Epithelial cell of prostate (primary cell): ENCODE measurements at regions not wholly inside any gene's neighbourhood (a gene's known extent, or its start where the extent isn't known, plus 50 kb on each side); places are given as distances from the start of the nearest gene placed in this dataset.

ENCODE experiments used
- DNase-seq: peaks from one replicate; pipeline ENCODE4 v3.0.0-alpha.2; 2011; ENCODE audit warnings: low read depth, low spot score
- H3K27ac ChIP-seq: fragments of 450-650 bp; 2 replicates; pipeline ENCODE4 v1.5.1; 2017; ENCODE audit warnings: mild to moderate bottlenecking

DNA sequence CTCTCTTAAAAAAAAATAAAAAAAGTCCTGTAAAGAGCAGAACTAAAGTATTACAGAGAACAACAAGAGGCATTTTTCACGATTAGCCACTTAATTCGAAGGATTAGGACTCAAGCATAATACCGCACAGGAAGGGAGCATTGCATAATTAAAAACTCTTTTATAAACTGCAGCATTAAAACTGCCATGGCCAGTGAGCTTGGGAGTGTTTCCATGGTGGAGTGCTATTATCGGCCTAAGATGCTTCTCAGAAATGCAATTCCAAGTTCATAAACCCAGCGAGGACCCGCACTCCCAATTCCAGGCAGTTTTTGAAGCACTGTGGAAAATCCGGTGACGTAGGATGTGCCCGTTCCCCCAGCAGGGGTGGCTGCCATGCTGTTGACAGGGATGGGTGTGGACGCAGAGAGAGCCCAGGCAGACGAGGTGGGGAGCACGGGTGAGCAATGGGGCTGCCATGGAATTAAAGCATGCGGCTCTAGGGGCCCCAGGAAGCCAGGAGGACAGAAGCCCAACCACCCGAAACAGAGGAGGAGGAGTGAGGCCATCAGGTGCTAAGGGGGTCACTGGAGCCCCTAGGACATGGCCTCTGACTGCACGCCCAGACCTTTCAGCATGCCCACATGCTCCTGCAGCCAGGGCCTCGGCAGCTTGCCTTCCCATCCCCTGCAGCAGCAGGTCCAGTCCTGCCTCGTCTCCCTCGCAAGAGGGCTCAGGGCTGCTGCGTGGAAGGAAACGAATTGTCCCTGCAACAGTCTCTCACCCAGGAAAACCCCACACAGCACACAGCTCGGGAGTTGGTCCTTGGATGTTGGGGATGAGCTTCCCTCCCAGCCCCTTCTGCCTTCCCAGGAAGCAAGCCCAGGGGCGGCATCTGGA lies 233.4 kb downstream of the NDUFA10 start:
- no peak overlapping the region for H3K27ac ChIP-seq
- no peak for DNase-seq

DNA sequence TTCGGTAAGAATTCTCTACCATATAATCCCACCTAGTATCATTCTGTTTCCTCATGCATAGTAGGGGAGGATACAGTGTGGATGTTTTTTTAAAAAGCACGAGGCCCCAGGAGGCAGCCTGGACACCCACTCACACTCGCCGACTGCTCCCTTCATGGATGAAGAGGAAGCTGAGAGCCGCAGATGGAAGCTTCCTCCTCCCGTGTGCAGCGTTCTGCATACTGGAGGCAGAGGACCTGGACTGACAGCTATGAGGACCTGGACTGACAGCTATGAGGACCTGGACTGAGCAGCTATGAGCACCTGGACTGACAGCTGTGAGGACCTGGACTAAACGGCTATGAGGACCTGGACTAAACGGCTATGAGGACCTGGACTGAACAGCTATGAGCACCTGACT lies 234.4 kb downstream of the NDUFA10 start:
- DNase-seq = no peak
- H3K27ac ChIP-seq = no peak overlapping the region

DNA sequence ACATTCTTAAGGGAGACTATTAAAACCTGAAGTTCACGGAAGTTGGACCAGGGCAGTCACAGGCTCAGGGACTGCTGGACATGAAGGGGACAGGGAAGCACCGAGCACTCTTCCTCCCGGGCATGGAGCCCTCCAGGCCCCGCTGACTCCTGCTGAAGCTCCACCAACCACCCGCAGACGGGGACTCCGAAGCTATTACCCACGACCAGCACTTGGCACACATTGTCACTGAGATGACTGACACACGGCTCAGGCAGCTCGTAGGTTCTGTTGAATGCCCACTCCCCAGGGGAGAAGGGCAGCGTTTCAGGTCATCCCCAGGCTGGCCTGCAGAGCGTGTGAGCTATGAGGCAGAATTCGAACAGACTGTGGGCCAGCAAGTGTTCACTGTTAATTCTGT lies 234.8 kb downstream of the NDUFA10 start:
- no peak overlapping the region for H3K27ac ChIP-seq
- no peak for DNase-seq

DNA sequence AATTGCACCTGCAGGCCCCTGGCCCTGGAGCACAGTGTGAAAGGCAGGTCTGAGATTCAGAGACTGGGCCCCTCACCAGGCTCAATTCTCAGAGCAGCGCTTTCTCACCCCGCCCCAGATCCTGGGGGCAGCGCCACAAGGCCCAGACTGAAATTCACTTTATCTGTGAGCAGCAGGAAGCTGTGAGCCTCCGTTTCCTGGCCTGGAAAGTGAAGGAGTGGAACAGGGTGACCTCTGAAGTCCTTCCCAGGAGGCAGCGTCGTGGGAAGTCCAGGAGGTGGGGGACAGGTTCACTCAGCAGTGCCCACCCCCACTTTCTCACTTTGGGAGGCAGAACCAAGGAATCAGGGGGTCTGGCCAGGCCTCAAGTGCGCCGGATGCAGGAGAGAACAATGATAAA lies 235.4 kb downstream of the NDUFA10 start:
- no peak for DNase-seq
- no peak overlapping the region for H3K27ac ChIP-seq

DNA sequence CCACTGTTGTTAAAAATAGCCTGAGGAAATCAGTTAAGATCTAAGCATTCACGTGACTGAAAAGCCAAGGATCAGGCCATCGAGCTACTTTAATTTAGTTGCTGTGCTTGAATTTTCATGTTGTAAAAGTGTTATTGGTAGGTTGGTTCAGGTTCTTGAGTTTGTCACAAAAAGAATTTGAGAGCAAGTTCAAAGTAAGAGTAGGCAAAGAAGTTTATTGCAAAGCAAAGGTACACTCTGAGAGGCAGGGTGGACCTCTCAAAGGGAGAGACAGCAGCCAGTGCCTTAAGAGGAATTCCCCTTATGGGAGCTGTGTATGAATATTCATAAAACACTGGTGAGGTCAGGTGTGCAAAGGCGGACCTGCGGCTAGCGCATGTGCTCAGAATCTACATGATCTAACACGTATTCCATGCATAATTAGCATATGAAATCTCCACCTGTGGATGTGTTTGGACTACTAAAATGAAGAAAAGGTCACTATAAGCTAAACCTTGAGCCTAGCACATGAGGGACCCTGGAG lies 236.5 kb downstream of the NDUFA10 start:
- no peak overlapping the region for H3K27ac ChIP-seq
- no peak for DNase-seq

DNA sequence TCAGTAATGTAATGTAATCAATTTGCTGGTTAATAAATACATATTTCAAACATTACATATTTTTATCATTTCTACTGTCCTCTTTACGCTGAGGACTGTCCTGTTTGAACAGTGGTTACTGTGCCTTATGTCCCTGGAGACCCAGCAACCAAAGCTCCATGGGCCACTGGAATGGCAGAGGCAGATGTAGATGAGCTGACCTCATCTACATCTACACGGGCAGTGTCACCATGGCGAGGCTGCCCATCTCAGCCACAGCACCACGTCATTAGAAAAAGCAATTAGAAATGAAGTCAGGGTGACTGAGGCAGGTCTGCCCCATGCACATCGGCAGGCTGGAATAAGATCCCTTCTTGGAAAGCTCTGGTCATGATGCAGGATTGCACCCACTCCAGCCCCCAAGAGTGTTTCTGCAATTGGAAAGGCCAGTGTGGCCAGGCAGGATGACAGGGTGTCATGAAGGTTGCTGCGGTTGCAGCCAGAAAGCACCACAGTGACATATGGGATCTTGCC lies 237.5 kb downstream of the NDUFA10 start:
- no peak for DNase-seq
- H3K27ac ChIP-seq = no peak overlapping the region

DNA sequence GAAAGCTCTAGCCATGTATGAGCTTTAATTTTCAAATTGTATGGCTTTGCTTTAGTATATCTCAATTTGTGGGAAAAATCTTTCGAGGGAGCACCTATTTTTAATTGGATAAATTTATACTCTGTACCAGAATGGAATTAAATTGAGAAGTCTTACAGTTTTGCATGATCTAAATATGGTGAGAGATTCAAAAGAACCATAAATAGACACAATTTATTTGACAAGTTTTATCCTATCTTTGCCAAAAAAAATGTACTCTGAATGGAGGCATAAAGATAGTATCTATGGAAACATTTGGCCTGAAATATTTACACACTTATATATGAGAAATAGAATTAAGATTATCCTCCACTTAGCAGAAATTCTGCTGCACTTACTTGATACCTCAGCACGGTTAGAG lies 238.4 kb downstream of the NDUFA10 start:
- no peak for DNase-seq
- no peak overlapping the region for H3K27ac ChIP-seq

DNA sequence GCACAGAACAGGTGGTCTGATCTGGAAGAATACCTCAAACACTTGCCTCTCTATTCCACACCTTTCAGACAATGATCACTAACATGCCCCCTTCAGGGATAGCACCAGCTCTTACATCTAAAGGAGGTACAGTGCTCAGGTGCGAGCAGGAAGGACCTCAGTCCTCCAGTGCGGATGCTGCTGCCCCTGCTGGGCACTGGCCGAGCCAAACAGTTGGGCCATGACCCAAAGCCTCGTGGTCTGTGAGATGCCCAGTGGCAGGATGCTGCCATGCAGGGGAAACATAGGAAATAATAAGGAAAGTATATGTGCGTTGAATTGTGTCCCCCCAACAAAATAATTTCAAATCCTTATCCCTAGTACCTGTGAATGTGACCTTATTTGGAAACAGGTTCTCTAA lies 243.7 kb downstream of the NDUFA10 start:
- DNase-seq = no peak

DNA sequence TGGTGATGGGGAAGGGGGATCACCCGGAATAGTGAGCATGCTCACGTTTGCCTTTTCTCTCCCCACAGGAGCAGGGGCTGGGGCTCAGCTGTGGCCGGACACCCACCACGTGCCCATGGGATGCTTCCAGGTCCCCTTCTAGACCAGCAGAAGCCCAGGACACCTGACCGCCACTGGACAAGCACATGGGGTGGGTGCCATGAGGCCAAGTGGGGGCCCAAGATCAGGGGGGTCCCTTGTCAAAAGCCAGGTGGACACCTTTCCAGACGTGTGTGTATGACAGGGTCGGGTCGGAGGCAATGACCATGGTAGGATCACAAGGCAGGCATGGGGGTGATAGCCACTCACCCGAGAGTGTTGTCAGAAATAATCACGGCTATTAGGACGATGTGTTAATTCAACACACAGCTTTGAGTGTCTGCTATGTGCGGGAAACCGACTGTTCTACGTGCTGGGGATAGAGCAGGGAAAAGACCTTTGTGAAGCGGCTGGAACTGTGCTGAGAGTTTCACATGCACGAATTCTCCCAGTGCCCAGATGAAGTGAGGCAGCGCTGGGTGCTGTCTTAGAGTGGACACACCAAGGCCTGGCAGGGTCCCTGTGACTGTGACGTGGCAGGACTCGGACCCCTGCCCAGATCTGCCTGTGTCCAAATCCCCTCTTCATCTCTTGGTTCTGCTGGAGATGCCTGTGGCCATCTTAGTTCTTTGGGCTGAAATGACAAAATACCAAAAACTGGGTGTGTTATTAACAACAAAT lies 244.7 kb downstream of the NDUFA10 start:
- no peak overlapping the region for H3K27ac ChIP-seq
- no peak for DNase-seq

More for the DNA sequence above, 243.7 kb downstream of the NDUFA10 start:
- no peak overlapping the region for H3K27ac ChIP-seq

DNA sequence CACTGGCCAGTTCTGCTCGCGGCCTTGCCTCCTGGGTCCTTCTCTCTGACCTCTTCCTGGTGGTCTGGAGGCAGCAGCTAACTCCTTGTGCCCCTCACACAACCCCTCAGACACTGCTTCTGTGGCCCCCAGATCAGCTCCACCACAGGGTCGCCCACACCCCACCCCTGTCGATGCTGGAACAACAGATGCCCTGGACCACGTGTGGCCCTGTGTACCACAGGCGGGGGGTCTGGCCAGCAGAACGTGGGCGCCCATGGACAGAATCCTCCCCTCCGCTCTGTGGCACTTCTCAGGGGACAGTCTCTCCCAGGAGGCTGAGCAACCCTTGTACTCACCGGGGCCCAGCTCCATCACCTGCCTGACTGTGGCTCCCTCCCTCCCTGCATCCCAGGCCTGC lies 245.6 kb downstream of the NDUFA10 start:
- H3K27ac ChIP-seq = no peak overlapping the region
- DNase-seq = no peak

DNA sequence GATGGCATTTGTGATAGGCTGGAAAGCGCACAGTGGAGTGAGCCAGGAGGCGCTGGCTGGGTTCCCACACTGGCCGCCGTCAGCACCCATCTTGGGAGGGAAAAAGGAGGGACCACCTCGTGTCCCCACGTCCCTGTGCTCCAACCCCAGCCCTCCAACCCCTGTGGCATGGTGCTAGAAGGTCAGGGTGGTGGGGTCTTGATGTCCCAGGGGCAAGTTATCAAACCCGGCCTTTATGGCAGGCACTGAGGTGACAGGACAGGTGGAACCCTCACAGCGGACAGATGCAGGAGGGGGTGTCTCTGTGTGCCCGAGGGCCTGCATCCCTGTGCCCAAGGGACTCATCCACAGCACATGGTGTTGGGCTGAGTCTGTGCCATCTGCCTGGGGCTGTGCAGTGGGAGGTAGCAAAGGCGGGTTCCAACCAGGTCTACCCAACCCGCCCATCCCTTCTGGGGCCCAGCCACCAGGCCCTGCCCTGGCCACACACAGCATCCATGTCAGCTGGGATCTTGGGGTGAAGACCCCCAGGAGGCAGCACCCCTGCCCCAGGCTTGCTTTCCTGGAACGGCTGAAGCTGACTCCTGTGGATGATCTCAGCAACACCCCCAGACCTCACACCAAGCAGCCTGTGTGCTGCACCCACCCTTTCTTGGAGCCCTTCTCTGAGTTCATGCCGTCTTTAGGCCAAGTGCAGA lies 246.1 kb downstream of the NDUFA10 start:
- no peak for DNase-seq
- H3K27ac ChIP-seq = no peak overlapping the region

DNA sequence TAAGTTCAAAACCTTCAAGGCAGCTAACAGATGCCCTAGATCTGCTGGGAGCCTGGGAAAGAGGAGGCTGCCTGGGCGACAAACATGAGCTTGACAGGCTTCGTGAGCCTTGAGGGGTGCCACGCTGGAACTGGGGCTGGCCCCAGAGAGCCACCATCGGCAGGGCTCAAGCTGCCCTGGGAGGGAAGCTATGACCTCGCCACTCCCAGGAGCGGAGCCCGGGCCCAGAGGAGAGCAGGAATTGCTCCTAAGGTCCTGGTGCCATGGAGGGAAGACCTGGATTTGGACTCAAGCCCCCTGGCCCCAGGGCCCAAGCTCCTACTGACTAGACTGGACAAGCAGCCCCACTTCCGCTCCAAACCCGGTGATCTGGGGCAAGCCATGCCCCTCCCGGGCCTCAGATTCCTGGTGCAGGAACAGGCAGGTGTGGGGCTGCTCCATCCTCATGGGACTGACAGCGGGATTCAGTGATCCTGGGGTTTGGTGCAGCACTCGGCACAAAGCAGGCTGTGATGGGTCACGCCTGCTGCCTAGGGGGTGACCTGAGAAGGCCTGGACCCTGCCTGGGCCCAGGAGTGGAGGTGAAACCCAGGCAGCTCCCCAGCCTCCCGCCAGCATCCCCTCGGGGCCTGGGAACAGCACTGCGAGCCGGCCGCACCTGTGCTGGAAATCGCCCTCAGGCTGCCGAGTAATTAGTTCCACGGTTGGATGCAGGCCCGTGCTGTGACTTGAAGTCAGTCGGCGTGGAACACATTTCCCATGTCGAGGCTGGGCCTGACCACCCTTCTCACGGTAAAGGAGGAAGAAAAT lies 246.9 kb downstream of the NDUFA10 start:
- H3K27ac ChIP-seq = no peak overlapping the region
- no peak for DNase-seq

DNA sequence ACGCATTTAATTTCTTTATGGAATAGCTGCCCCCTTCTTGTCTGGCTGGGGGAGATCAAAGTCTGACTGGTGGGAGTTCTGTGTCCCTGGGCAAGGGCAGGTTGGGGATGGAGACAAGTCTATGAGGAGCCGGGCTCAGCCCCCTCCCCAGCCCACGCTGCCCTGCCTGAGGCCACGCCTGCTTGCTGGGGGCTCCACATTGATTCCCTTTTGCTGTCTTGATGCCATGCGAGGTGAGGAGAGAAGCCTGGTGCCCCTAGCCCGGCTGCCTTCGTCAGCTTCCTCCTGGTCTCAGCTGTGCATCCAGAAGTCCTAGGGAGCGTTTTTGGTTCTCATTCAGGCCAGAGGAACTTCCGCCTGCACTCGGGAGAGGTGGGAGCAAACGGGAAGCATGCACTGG lies 247.9 kb downstream of the NDUFA10 start:
- H3K27ac ChIP-seq = no peak overlapping the region
- no peak for DNase-seq

DNA sequence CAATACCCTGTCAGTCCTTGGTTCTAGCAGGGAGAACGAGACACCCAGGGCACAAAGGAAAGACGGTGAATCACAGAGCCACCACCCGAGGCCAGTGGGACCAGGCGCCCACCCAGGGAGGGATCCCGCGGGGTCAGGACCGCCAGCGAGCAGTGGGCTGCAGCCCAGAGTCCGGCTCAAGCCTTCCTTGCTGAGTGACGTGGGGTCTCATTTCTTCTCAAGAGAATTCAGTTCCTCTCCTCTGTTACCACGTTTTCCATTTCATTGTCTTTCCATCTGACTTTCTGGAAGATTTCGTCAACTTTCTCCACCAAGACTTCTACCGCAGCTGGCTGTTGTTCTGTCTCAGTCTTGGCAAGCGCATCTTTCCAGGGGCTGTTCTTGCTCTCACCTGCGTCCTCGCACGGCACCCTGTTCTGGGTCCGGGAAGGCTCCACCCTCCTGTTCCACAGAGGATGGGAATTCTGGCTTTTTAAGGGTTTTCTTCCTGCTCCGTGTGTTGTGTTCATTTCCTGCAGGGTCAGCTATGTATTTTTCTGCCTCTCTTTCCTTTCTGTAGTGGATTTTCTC lies 248.6 kb downstream of the NDUFA10 start:
- DNase-seq = no peak
- H3K27ac ChIP-seq = no peak overlapping the region

DNA sequence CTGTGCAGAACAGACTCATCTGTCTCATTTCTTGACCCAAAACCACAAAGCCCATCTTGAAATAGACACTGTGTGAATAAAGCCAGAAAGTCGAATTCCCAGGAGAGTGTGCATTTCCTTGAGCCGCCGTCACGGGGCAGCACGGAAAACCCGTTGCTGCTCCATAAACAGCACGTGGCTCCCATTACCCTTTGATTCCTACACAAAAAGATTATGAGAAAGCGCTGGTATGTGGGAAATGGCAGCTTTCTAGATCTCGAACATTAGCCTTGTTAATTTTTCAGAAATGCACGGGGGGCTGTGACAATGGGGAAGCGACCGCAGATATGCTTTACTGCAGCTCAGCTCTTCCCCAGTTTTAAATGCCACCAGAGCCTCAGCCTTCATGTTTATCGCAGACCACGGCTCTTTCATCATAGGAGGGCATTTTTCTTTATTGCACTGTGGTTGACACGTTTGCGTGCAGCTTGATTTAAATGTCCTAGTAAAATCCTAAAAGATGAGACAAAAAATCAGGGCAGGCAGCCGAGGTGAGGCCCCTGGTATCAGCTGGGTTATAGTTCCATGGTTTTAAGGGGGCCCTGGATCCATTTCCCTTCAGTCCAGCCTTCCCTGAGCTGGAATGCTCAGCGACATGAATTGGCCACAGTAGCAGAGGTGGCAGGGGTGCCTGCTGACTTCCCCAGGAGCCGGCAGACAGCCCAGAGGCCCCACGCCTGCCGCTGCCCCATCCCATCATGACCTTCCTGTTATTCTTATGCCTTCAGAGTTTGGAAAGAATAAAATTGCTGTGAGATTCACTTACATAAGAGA lies 249.3 kb downstream of the NDUFA10 start:
- no peak overlapping the region for H3K27ac ChIP-seq
- no peak for DNase-seq

DNA sequence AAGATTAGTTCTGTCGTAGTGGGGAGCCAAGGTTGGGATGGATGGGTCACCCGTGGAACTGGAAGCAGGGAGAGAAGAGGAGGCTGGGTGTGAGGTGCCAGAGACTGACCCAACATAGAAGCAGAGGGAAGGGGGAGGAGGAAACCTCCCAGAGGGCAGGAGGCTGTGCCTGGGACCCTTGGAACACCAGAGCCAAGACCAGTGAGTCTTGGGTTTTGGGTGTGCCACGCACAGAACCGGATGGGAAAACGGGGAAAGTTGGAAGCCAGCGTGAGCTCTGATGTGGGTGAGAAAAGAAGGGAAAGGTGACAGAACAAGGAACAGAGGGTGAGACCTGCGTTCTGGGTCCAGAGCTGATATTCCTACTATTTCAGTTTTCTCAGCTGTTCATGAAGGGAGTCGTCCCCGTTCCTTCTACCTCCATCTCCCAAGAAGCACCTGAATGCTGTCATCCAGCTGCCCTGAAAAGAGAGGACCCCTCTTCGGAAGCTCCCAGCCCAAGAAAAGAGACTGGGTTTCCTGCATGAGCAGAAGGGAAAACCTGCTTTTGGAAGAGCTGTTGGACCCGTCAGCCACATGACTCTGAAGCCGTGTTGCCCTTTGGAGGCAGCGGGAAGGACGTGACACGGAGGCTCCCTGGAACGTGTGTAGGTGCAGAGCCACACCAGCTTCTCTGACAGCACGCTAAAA lies 250.1 kb downstream of the NDUFA10 start:
- H3K27ac ChIP-seq = no peak overlapping the region
- no peak for DNase-seq

DNA sequence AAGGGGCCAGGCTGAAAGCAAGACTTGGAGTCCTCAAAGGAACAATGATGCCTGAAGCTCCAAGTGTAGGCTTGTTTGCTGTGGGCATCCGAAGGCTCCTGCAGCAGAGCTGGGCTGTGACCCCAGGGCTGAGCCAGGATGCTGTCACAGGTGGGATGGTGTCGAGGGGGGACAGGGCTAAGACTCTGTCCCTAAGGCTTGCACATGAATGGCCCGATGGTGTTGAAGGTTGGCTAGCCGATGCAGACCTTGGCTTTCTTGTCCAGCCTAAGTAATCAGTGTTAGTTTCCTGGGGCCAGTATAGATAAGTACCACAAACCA lies 251.0 kb downstream of the NDUFA10 start:
- no peak overlapping the region for H3K27ac ChIP-seq
- DNase-seq = no peak
